GM18519 (cell line): ENCODE measurements at regions not wholly inside any gene's neighbourhood (a gene's known extent, or its start where the extent isn't known, plus 50 kb on each side); places are given as distances from the start of the nearest gene placed in this dataset.
"Not testable (repeated sequence)": the region's sequence is repeated elsewhere in the genome, so short reads cannot be mapped to it uniquely, and the experiment has no call there.

Experiments
- ATAC-seq: cut with Tn5 transposase; IDR thresholded peaks from one replicate; pipeline ENCODE4 v1.9.1; 2021; ENCODE audit warnings: mild to moderate bottlenecking, moderate library complexity; ENCODE audit not compliant: unreplicated experiment, low FRiP score

- not testable (repeated sequence) for ATAC-seq
These were observed 128.6 kb downstream of the ACTR3 start for GRCh38 chr2:114018464-114018863.

GRCh38 chr2:114020668-114021067, 130.8 kb downstream of the ACTR3 start:
- ATAC-seq = no peak

GRCh38 chr2:114022360-114023085, 132.6 kb downstream of the ACTR3 start:
- no peak for ATAC-seq

- ATAC-seq = no peak
These were observed 134.4 kb downstream of the ACTR3 start for GRCh38 chr2:114024326-114024725.

- no peak for ATAC-seq
These were observed 135.1 kb downstream of the ACTR3 start for GRCh38 chr2:114025030-114025429.

GRCh38 chr2:114027437-114027836, 137.5 kb downstream of the ACTR3 start:
- ATAC-seq = no peak

GRCh38 chr2:114031605-114032505, 142.0 kb downstream of the ACTR3 start:
- no peak for ATAC-seq

- ATAC-seq = no peak
These were observed 142.8 kb downstream of the ACTR3 start for GRCh38 chr2:114032705-114033104.

- no peak for ATAC-seq
These were observed 144.9 kb downstream of the ACTR3 start for GRCh38 chr2:114034742-114035141.

- ATAC-seq = no peak
These were observed 148.8 kb downstream of the ACTR3 start for GRCh38 chr2:114038710-114039109.

- ATAC-seq = no peak
These were observed 149.8 kb downstream of the ACTR3 start for GRCh38 chr2:114039677-114040076.

GRCh38 chr2:114040826-114041225, 150.9 kb downstream of the ACTR3 start:
- no peak for ATAC-seq

GRCh38 chr2:114044985-114045384, 155.1 kb downstream of the ACTR3 start:
- no peak for ATAC-seq

- ATAC-seq = no peak
These were observed 156.5 kb downstream of the ACTR3 start for GRCh38 chr2:114046373-114046772.

GRCh38 chr2:114046866-114047435, 157.1 kb downstream of the ACTR3 start:
- ATAC-seq = no peak

- ATAC-seq = no peak
These were observed 159.4 kb downstream of the ACTR3 start for GRCh38 chr2:114049280-114049679.

- ATAC-seq = no peak
These were observed 159.9 kb downstream of the ACTR3 start for GRCh38 chr2:114049826-114050225.

GRCh38 chr2:114056294-114057143, 166.6 kb downstream of the ACTR3 start:
- peak; percentile 66 for ATAC-seq

GRCh38 chr2:114057638-114058037, 167.7 kb downstream of the ACTR3 start:
- ATAC-seq = no peak

GRCh38 chr2:114061566-114062098, 171.7 kb downstream of the ACTR3 start:
- ATAC-seq = no peak
